ENCODE measurements at regions not wholly inside any gene's neighbourhood (a gene's known extent, or its start where the extent isn't known, plus 50 kb on each side); places are given as distances from the start of the nearest gene placed in this dataset.

GRCh38 chr10:64873088-64873487, 1351.9 kb downstream of the REEP3 start:
- TF ChIP-seq CTCF (IDR thresholded peaks at IDR 0.05) (no peak), POLR2A (IDR thresholded peaks at IDR 0.05) (no peak)

All from body of pancreas (tissue), 4 donors.